IPS-11a (cell line): ENCODE measurements at regions not wholly inside any gene's neighbourhood (a gene's known extent, or its start where the extent isn't known, plus 50 kb on each side); places are given as distances from the start of the nearest gene placed in this dataset.

Source experiments
- H3K4me3 ChIP-seq: one replicate; pipeline ENCODE4 v1.5.1; 2013; ENCODE audit warnings: low read depth, low read length, control low read depth

DNA sequence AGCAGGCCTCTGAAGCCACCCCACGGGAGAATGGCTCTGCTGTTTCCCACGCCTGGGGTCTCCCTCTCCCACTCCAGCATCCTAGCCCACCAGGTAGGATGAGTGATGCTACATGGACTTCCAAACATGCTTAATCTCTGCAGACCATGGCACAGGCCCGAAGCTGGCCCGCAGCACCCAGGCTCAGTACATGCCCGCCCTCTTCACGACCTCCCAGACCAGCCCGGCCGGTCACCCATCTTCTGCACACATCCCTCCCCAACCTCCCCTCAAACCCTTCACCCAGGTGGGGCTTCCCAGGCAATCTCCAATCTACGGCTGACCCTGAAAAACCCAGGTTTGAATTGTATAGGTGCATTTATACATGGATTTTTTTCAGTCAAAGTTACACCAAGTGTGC lies 264.0 kb downstream of the TJP1 start:
- no peak overlapping the region for H3K4me3 ChIP-seq

GRCh38 chr15:29557171-29557570 lies 265.1 kb downstream of the TJP1 start:
- H3K4me3 ChIP-seq = no peak overlapping the region

GRCh38 chr15:29556380-29556779 lies 265.9 kb downstream of the TJP1 start:
- no peak overlapping the region for H3K4me3 ChIP-seq

DNA sequence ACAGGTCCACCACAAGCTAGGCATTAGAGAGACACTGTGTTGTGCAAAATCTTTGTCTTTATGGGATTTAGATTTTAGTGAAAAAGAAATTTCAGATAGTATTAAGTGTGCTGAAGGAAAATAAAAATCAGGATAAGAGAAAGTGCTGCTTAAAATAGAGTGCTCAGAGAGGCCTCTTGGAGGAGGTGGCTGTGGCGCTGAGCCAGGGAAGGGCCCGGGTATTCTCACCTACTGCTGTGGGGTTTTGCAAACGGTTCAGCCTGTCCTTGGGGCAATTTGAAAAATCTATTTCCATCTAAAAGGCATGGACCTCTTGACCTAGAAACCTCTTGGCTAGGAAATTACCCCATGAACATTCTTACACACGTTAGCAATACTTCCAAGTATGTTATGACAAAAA lies 267.7 kb downstream of the TJP1 start:
- no peak overlapping the region for H3K4me3 ChIP-seq

GRCh38 chr15:29550834-29551465 lies 271.3 kb downstream of the TJP1 start:
- no peak overlapping the region for H3K4me3 ChIP-seq

DNA sequence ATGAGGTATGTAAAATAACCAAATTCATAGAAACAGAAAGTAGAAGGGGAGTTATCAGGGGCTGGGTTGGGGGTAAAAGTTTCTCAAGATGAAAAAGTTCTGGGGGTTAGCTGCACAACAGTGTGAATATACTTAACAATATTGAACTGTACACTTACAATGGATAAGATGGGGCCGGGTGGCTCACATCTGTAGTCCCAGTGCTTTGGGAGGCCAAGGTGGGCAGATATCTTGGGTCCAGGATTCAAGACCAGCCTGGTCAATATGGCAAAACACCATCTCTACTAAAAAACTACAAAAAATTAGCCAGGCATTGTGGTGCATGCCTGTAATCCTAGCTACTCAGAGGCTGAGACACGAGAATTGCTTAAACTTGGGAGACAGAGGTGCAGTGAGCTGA lies 274.3 kb downstream of the TJP1 start:
- H3K4me3 ChIP-seq = no peak overlapping the region

DNA sequence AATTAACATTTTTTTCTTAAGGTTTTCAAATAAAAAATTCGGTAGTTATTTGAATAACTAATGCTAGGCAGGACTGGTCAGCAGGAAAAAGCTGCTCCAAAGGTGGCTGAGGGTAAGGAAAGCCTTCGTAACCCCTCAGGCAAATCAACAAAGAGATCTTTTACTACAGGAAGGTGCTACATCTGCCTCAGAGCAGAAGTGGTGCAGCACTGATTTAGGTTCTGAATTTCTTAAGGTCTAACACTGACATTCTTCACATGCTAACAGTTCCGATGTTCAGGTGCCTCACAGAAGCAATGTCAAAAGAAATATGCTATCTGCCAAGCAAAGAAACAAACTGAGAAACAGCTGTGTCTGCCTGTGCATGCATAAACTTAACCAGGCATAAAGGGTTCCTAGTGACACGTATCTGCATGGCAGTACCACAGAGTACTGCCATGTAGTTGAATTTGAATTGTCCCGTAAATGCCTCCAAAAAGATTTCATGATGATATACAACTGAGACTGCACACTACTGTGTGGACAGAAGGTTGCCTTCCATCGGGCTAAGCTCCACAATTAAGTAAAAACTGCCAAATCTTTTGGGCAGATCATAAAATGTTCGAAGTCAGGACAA lies 275.0 kb upstream of the NSMCE3 start:
- no peak overlapping the region for H3K4me3 ChIP-seq

GRCh38 chr15:29542994-29543393 lies 273.4 kb upstream of the NSMCE3 start:
- H3K4me3 ChIP-seq = no peak overlapping the region

DNA sequence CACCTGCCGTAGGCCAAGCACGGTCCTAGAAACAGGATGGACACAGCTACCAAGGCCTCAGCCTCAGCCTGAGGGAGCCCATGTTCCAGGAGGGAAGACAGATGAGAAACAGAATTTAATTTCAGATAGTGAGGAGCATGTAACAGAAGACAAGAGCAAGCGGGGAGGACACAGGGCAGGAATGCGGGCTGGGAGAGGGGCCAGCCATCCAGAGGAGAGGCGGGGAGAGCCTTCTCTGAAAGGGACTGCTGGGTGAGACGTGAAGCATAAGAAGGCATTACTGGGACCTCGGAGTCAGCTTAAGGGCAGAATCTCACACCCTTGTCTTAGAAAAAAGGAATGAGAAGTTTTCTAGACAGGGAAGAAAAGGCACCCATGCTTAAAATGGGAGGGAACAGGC lies 271.7 kb upstream of the NSMCE3 start:
- no peak overlapping the region for H3K4me3 ChIP-seq

GRCh38 chr15:29540479-29540878 lies 270.9 kb upstream of the NSMCE3 start:
- no peak overlapping the region for H3K4me3 ChIP-seq

GRCh38 chr15:29539736-29540135 lies 270.1 kb upstream of the NSMCE3 start:
- no peak overlapping the region for H3K4me3 ChIP-seq

DNA sequence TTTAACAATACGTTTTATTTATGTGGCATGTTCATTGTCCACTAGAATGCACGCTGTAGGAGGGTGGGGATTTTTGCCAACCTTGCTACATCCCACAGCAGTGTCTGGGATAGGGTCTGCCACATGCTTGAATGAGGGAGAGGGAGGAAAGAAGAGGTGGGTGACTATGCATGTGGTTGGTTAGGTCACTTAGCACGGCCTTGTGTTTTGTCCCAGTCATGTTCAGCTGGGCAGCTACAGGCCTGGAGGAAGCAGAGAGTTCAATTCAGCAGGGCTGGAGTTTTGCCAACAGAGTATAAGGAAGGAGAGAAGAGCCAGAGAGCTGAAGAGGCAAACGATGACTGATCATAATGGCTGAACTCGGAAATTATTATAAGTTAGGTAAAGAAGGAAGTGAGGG lies 268.4 kb upstream of the NSMCE3 start:
- H3K4me3 ChIP-seq = no peak overlapping the region

DNA sequence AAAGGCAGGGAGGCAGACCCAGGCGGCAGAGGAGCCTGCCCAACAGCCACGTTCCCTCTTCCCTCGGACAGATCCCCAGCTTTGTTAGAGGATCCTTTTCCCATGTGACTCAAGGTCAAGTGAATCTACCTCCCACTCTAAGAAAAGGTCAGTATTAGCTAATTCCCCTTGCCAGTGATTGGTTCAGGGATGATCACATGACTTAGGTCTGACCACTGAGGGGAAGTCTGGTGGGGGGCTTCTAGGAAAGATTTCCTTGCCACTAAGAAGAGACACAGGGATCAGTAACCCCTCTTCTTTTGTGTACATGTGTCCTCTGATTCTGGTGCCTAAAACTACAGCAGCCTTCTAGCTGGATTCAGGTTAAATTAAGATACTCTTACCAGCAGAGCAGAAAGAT lies 266.3 kb upstream of the NSMCE3 start:
- H3K4me3 ChIP-seq = no peak overlapping the region

GRCh38 chr15:29534378-29534777 lies 264.8 kb upstream of the NSMCE3 start:
- H3K4me3 ChIP-seq = no peak overlapping the region

DNA sequence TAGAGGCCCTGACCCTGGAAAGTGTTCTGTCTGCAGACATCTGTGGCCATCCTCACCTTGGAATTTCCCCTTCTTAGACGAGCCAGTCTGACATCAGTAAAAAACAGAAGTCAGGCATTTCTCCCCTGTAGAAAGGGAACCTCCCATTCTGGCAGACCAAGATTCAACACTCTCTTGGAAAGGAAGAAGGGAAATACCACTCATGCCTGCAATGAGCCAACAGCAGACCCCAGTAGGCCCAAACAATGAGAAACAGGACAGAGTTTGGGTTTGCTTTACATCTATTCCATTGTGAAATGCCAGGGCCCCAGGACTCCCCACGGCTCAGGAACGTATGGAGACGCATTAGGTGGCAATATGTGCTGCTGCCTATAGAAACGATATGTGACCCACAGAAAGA lies 264.0 kb upstream of the NSMCE3 start:
- H3K4me3 ChIP-seq = no peak overlapping the region

DNA sequence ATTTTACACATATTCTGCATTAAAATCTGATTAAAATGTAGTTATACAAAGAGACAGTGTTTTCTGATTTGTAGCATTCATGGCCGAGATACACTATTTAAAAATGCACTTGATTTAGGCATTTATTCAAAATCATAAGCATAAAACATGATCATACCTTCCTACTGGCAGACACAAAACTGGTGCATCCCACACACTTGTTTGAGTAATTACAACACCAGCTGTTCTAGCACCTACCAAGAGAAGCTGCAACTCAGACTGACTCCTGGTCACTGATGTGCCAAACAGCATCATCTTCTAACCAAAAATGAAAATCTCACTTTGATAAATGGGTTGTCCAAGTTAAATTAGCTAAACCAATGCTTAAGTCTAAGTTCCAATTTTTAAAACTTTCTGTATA lies 262.7 kb upstream of the NSMCE3 start:
- H3K4me3 ChIP-seq = no peak overlapping the region

DNA sequence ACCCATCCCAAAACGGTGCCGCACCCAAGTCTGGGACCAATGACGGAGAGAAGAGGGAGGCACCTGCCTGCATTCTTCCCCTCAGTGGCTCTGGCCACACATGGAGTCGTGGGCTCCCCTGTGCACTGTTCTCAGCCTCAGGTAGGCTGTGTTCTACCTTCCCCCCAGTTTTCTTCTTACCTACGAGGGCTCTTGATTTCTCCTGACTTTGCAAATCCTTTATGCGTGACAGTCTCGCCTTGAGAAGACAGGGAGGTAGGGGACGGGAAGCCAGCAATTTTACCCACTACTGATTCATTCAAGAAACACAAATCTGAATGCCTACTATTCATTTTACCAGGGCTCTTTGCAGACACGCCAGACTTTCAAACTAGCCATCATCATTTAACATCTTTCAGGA lies 261.3 kb upstream of the NSMCE3 start:
- no peak overlapping the region for H3K4me3 ChIP-seq

DNA sequence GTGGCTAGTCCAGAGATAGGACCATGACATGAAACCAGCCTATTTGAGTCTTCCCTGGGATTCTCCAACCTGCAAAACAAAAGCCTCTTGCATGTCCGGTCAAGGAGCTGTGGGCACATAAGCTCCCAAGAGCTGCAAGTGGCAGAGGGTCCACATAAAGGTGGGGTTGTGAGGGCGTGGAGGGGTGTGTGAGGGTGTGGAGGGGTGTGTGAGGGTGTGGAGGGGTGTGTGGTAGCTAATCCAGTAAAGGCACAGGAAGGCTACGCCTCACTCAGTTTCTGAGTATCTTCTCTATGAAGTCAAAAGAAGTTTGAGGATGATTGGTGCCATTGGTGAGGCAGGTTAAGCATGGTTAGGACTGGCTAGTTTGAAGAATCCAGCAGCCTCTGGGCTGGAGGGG lies 259.4 kb upstream of the NSMCE3 start:
- no peak overlapping the region for H3K4me3 ChIP-seq

- H3K4me3 ChIP-seq = no peak overlapping the region
Measured at GRCh38 chr15:29528276-29528675, 258.7 kb upstream of the NSMCE3 start.

DNA sequence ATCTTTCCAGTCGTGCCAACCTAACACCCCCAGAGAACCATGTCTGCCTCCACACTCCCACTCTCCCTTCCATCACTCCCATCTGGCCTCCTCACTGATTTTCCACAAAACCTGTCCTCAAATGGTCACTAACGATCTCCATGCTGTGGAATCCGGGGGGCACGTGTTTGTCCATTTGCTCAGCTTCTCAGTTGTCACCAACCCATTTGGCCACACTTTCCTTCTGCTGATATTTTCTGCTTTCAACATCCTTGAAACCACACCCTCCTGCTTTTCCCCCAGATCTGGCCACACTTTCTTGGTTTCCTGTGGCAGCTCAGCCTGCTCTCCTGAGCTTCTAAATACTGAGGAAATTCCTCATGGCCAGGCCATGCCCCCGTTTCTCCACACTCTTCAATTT lies 257.2 kb upstream of the NSMCE3 start:
- H3K4me3 ChIP-seq = no peak overlapping the region

GRCh38 chr15:29522373-29523276 lies 253.0 kb upstream of the NSMCE3 start:
- H3K4me3 ChIP-seq = no peak overlapping the region

DNA sequence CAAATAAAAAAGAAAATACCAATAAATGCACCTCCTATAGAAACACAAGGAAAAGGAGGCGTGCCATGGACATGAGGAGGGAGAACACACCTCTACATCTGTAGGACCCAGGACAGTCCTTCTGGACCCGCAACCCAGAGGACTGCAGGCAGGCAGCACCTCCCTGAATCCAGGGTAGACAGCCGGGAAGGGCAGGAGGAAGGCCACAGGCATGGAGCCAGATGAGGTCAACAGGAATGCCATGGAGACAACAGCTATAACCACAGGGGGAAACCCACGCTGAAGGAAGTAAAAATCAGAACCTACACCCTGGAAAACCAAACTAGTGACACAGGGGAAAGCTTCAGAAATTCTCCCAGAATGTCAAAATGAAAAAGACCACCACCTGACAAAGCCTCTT lies 248.8 kb upstream of the NSMCE3 start:
- H3K4me3 ChIP-seq = no peak overlapping the region
